H1 (cell line): ENCODE measurements at regions not wholly inside any gene's neighbourhood (a gene's known extent, or its start where the extent isn't known, plus 50 kb on each side); places are given as distances from the start of the nearest gene placed in this dataset.

Experiments
- CTBP2 ChIP-seq: IDR thresholded peaks from 2 replicates; pipeline ENCODE4 v1.7.0; 2011; ENCODE audit warnings: borderline replicate concordance, mild to moderate bottlenecking, moderate library complexity, mixed read lengths, low read length; ENCODE audit not compliant: insufficient read depth, insufficient read length
- EP300 ChIP-seq, 2 experiments: IDR thresholded peaks; 1 replicate in 1 of 2; 2 replicates in 1 of 2; pipeline ENCODE4 v1.6.1; 2011 to 2012; ENCODE audit warnings: low read depth in 2 of 2, low read length in 2 of 2, mild to moderate bottlenecking in 2 of 2, borderline replicate concordance in 1 of 2, inconsistent platforms in 1 of 2, moderate library complexity in 1 of 2
- JUN ChIP-seq: IDR thresholded peaks from 2 replicates; pipeline ENCODE4 v1.6.1; 2011; ENCODE audit warnings: low read depth, mild to moderate bottlenecking, improper control_type of control experiment, low read length
- MAFK ChIP-seq: IDR thresholded peaks from 2 replicates; pipeline ENCODE4 v1.6.1; 2012; ENCODE audit warnings: low read depth, mild to moderate bottlenecking, improper control_type of control experiment, low read length
- NRF1 ChIP-seq: IDR thresholded peaks from 2 replicates; pipeline ENCODE4 v1.6.1; 2011; ENCODE audit warnings: mild to moderate bottlenecking, low read depth, low read length, improper control_type of control experiment
- POLR2AphosphoS5 ChIP-seq: IDR thresholded peaks from 2 replicates; pipeline ENCODE4 v1.6.1; 2011; ENCODE audit warnings: low read depth, low read length
- RAD21 ChIP-seq, 2 experiments: IDR thresholded peaks in 1 of 2; conservative IDR thresholded peaks in 1 of 2; 2 replicates each; pipeline ENCODE4 v1.6.1; 2011; ENCODE audit warnings: low read depth in 2 of 2, low read length in 2 of 2, improper control_type of control experiment in 1 of 2, inconsistent platforms in 1 of 2, mild to moderate bottlenecking in 1 of 2, moderate library complexity in 1 of 2
- SIN3A ChIP-seq, 2 experiments: IDR thresholded peaks in 1 of 2; conservative IDR thresholded peaks in 1 of 2; 2 replicates each; pipeline ENCODE4 v1.6.1; 2011 to 2012; ENCODE audit warnings: low read length in 2 of 2, improper control_type of control experiment in 1 of 2, low read depth in 1 of 2, mild to moderate bottlenecking in 1 of 2
- SP2 ChIP-seq: IDR thresholded peaks from 2 replicates; pipeline ENCODE4 v1.6.1; 2012; ENCODE audit warnings: mild to moderate bottlenecking, low read length, inconsistent platforms
- TAF1 ChIP-seq: IDR thresholded peaks from 2 replicates; pipeline ENCODE4 v1.6.1; 2011; ENCODE audit warnings: mild to moderate bottlenecking, low read depth, low read length
- YY1 ChIP-seq: IDR thresholded peaks from 2 replicates; pipeline ENCODE4 v1.6.1; 2011; ENCODE audit warnings: low read depth, mild to moderate bottlenecking, low read length
- TF ChIP-seq, protein P1 (sequence below), 3 experiments: IDR thresholded peaks; 1 replicate in 2 of 3; 2 replicates in 1 of 3; pipeline versions ENCODE4 v1.5.1 to v1.6.1; 2011; ENCODE audit warnings: low read length in 3 of 3, mild to moderate bottlenecking in 3 of 3, inconsistent platforms in 2 of 3, low read depth in 1 of 3, moderate library complexity in 1 of 3; ENCODE audit not compliant: insufficient read depth in 1 of 3; ENCODE audit errors: control extremely low read depth in 1 of 3
- TF ChIP-seq, protein P2 (sequence below): IDR thresholded peaks from 2 replicates; pipeline ENCODE4 v1.6.1; 2012; ENCODE audit warnings: inconsistent platforms

DNA sequence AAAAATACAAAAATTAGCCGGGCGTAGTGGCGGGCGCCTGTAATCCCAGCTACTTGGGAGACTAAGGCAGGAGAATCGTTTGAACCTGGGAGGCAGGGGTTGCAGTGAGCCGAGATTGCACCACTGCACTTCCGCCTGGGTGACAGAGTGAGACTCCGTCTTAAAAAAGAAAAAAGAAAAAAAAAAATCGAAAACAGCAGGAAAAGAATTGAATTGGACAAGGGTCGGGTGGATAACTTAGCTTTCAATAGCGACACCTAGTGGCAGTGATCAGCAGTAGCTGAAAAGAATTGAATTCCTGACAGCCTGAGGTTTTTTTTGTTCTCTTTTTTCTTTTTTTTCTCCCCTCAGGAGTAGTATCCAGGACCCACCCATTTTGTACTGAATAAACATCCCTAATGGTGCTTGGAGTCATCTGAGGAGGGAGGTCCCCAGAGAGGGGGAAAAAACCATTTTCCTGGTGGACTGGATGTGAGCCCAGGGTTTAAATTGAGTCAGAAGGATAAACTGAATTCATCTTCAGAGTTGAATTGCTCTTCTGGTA is 55.1 kb downstream of the CYCS start:
- no peak for TF ChIP-seq EP300 (IDR thresholded peaks at IDR 0.05; ENCODE audit: borderline replicate concordance in 1 of 2, low read depth in 2 of 2, low read length in 2 of 2)
- no peak for TF ChIP-seq CTBP2
- TF ChIP-seq TAF1: no peak
- no peak for TF ChIP-seq NRF1
- no peak for TF ChIP-seq YY1
- peak; percentile 81 to 84 for TF ChIP-seq RAD21 (IDR thresholded peaks at IDR 0.05 in 1 of 2, conservative IDR thresholded peaks at IDR 0.05 in 1 of 2; ENCODE audit: low read depth in 2 of 2, low read length in 2 of 2)
- no peak for TF ChIP-seq POLR2AphosphoS5
- TF ChIP-seq, protein P1, sequence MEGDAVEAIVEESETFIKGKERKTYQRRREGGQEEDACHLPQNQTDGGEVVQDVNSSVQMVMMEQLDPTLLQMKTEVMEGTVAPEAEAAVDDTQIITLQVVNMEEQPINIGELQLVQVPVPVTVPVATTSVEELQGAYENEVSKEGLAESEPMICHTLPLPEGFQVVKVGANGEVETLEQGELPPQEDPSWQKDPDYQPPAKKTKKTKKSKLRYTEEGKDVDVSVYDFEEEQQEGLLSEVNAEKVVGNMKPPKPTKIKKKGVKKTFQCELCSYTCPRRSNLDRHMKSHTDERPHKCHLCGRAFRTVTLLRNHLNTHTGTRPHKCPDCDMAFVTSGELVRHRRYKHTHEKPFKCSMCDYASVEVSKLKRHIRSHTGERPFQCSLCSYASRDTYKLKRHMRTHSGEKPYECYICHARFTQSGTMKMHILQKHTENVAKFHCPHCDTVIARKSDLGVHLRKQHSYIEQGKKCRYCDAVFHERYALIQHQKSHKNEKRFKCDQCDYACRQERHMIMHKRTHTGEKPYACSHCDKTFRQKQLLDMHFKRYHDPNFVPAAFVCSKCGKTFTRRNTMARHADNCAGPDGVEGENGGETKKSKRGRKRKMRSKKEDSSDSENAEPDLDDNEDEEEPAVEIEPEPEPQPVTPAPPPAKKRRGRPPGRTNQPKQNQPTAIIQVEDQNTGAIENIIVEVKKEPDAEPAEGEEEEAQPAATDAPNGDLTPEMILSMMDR (IDR thresholded peaks at IDR 0.05; ENCODE audit: control extremely low read depth in 1 of 3, insufficient read depth in 1 of 3, low read depth in 1 of 3, low read length in 3 of 3): peak in 2 of 3 experiments; percentile 76 to 77; a peak in 3 of 4 replicates
- TF ChIP-seq SP2: no peak
- no peak for TF ChIP-seq MAFK
- TF ChIP-seq SIN3A (conservative IDR thresholded peaks at IDR 0.05 in 1 of 2, IDR thresholded peaks at IDR 0.05 in 1 of 2; ENCODE audit: low read depth in 1 of 2, low read length in 2 of 2): no peak
- TF ChIP-seq, protein P2, sequence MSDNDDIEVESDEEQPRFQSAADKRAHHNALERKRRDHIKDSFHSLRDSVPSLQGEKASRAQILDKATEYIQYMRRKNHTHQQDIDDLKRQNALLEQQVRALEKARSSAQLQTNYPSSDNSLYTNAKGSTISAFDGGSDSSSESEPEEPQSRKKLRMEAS: no peak
- TF ChIP-seq JUN: no peak
